ENCODE measurements at regions not wholly inside any gene's neighbourhood (a gene's known extent, or its start where the extent isn't known, plus 50 kb on each side); places are given as distances from the start of the nearest gene placed in this dataset.

DNA sequence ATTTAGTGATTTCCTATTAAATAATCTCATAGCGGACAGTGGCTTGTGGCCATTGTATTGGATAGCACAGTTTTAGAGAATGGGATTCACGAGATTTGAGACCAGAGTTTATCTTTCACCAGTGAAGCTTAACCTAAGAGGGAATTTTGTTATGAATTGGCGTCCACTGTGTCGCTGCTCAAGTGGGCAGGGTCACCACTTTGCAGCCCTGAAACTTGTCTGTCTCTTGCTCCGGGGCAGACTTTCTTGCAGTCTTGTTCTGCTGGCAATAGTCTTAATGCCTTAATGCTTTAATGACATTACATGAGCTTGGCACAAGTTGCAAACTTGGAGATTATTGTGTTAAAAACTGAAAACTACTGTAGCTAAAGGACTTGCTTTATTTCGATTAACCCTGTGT is 72.8 kb upstream of the PPM1H start:
- Histone ChIP-seq H3K27me3 (ENCODE audit: low read length) (no peaks in the 10 kb centered on the region), H3F3A (ENCODE audit: low read length, unreplicated experiment) (no peaks in the 10 kb centered on the region), H3K79me2 (ENCODE audit: low read length) (no peaks in the 10 kb centered on the region), H2AFZ (ENCODE audit: low read length) (no peak overlapping the region), H3K36me3 (ENCODE audit: low read depth, low read length) (no peaks in the 10 kb centered on the region), H3K27ac (ENCODE audit: low read length) (no peak overlapping the region), H3K4me1 (ENCODE audit: insufficient read depth, low read length) (no peaks in the 10 kb centered on the region), H3K9me2 (replicated peaks; ENCODE audit: low read length) (no peaks in the 10 kb centered on the region), H4K20me1 (ENCODE audit: low read length) (no peaks in the 10 kb centered on the region), H3K9me3 (ENCODE audit: low read length) (no peaks in the 10 kb centered on the region), H3K4me2 (ENCODE audit: low read length) (no peak overlapping the region), H3K9ac (ENCODE audit: low read length) (no peak overlapping the region), H3K4me3 (ENCODE audit: low read length) (no peak overlapping the region)
- TF ChIP-seq EZH2 (IDR thresholded peaks at IDR 0.05; ENCODE audit: low read length, unreplicated experiment) (no peak), EZH2phosphoT487 (IDR thresholded peaks at IDR 0.05; ENCODE audit: borderline replicate concordance, low read length) (no peak)
- TF ChIP-seq, protein P1, sequence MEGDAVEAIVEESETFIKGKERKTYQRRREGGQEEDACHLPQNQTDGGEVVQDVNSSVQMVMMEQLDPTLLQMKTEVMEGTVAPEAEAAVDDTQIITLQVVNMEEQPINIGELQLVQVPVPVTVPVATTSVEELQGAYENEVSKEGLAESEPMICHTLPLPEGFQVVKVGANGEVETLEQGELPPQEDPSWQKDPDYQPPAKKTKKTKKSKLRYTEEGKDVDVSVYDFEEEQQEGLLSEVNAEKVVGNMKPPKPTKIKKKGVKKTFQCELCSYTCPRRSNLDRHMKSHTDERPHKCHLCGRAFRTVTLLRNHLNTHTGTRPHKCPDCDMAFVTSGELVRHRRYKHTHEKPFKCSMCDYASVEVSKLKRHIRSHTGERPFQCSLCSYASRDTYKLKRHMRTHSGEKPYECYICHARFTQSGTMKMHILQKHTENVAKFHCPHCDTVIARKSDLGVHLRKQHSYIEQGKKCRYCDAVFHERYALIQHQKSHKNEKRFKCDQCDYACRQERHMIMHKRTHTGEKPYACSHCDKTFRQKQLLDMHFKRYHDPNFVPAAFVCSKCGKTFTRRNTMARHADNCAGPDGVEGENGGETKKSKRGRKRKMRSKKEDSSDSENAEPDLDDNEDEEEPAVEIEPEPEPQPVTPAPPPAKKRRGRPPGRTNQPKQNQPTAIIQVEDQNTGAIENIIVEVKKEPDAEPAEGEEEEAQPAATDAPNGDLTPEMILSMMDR (conservative IDR thresholded peaks at IDR 0.05; ENCODE audit: low read depth, low read length), result no peak
- DNase-seq, result no peak
- BruUV-seq (replicated peaks), result no TSS peak
- ChIA-PET POLR2A (ENCODE audit: unreplicated experiment) (no interaction called here), CTCF (no interaction called here)
- intact Hi-C loops (cut with micrococcal nuclease), result no loop called here
- no peak for ATAC-seq

DNA sequence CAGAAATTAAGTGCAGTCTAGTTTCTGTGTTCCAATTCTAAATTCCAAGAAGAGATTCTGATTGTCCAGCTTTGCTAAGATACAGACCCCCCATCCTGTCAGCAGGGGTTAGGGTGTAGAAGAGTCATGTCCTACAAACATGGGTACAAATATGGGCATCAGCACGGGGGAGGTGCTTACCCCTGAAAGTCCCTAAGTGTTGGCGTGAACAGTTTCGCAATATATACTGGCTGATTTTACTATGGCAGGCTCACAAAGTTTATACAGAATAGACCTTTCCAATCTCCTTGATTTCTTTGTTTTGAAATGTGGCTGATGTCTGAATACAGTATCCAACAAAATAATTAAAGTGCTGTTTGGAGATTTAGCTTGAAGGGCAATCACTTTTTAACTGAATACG is 71.6 kb upstream of the PPM1H start:
- no peak overlapping the region for H3K4me3 ChIP-seq (ENCODE audit: low read length)
- H3K9me3 ChIP-seq (ENCODE audit: low read length), result no peaks in the 10 kb centered on the region
- H3K9ac ChIP-seq (ENCODE audit: low read length), result no peak overlapping the region
- H3K27me3 ChIP-seq (ENCODE audit: low read length), result no peaks in the 10 kb centered on the region
- H4K20me1 ChIP-seq (ENCODE audit: low read length), result no peaks in the 10 kb centered on the region
- no peaks in the 10 kb centered on the region for H3K4me1 ChIP-seq (ENCODE audit: insufficient read depth, low read length)
- ATAC-seq (no peak), DNase-seq (no peak)
- no peak overlapping the region for H3K27ac ChIP-seq (ENCODE audit: low read length)
- no peak overlapping the region for H2AFZ ChIP-seq (ENCODE audit: low read length)
- intact Hi-C loops (cut with micrococcal nuclease), result no loop called here
- no TSS peak for BruUV-seq (replicated peaks)
- no peaks in the 10 kb centered on the region for H3K9me2 ChIP-seq (replicated peaks; ENCODE audit: low read length)
- TF ChIP-seq EZH2phosphoT487 (IDR thresholded peaks at IDR 0.05; ENCODE audit: borderline replicate concordance, low read length), result no peak
- no peak for TF ChIP-seq EZH2 (IDR thresholded peaks at IDR 0.05; ENCODE audit: low read length, unreplicated experiment)
- TF ChIP-seq, protein P1 (conservative IDR thresholded peaks at IDR 0.05; ENCODE audit: low read depth, low read length), result no peak
- ChIA-PET POLR2A (ENCODE audit: unreplicated experiment) (no interaction called here), CTCF (no interaction called here)
- no peaks in the 10 kb centered on the region for H3K79me2 ChIP-seq (ENCODE audit: low read length)
- H3K36me3 ChIP-seq (ENCODE audit: low read depth, low read length), result no peaks in the 10 kb centered on the region
- H3F3A ChIP-seq (ENCODE audit: low read length, unreplicated experiment), result no peaks in the 10 kb centered on the region
- H3K4me2 ChIP-seq (ENCODE audit: low read length), result no peak overlapping the region

DNA sequence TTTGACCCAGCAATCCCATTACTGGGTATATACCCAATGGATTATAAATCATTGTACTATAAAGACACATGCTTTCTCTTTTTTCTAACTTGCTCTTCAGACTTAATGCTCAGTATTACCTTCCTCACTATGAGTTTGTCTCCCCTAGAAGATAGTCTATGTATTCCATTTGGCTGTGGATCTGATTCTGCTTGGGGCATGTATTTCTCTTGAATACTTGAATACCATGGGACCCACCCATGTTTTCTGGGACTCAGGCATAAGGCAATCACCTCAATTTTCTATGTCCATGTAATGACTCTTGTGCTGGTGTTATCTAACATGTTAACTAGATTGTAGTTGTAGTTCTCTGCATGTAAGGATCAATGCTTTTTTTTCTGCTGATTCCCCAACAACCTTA is 70.4 kb upstream of the PPM1H start:
- H3F3A ChIP-seq (ENCODE audit: low read length, unreplicated experiment), result no peaks in the 10 kb centered on the region
- CTCF ChIA-PET, result no interaction called here
- no peak for ATAC-seq

More for the DNA sequence above, 70.4 kb upstream of the PPM1H start:
- no peaks in the 10 kb centered on the region for H3K9me2 ChIP-seq (replicated peaks; ENCODE audit: low read length)
- no peaks in the 10 kb centered on the region for H3K9me3 ChIP-seq (ENCODE audit: low read length)
- POLR2A ChIA-PET (ENCODE audit: unreplicated experiment), result no interaction called here
- no peak for DNase-seq
- no peak overlapping the region for H3K4me2 ChIP-seq (ENCODE audit: low read length)
- H3K4me1 ChIP-seq (ENCODE audit: insufficient read depth, low read length), result no peaks in the 10 kb centered on the region
- no peaks in the 10 kb centered on the region for H3K79me2 ChIP-seq (ENCODE audit: low read length)
- no peak overlapping the region for H2AFZ ChIP-seq (ENCODE audit: low read length)
- H3K36me3 ChIP-seq (ENCODE audit: low read depth, low read length), result no peaks in the 10 kb centered on the region
- H3K27me3 ChIP-seq (ENCODE audit: low read length), result no peaks in the 10 kb centered on the region
- no peaks in the 10 kb centered on the region for H4K20me1 ChIP-seq (ENCODE audit: low read length)
- no TSS peak for BruUV-seq (replicated peaks)
- intact Hi-C loops (cut with micrococcal nuclease), result no loop called here
- H3K27ac ChIP-seq (ENCODE audit: low read length), result no peak overlapping the region
- no peak overlapping the region for H3K9ac ChIP-seq (ENCODE audit: low read length)
- no peak for TF ChIP-seq EZH2 (IDR thresholded peaks at IDR 0.05; ENCODE audit: low read length, unreplicated experiment)
- TF ChIP-seq, protein P1 (conservative IDR thresholded peaks at IDR 0.05; ENCODE audit: low read depth, low read length), result no peak
- H3K4me3 ChIP-seq (ENCODE audit: low read length), result no peak overlapping the region

Data from PC-3 (cell line).